AG04450 (cell line): ENCODE measurements at regions not wholly inside any gene's neighbourhood (a gene's known extent, or its start where the extent isn't known, plus 50 kb on each side); places are given as distances from the start of the nearest gene placed in this dataset.
A peak's percentile ranks its signal among the peaks of the same experiment; 100 is the strongest.
"Not testable (repeated sequence)": the region's sequence is repeated elsewhere in the genome, so short reads cannot be mapped to it uniquely, and the experiment has no call there.

Source experiments
- CTCF ChIA-PET: fragments of 300-600, 350-600 bp; formaldehyde crosslinking; extraction: SDS; loops from one replicate; lab custom pipeline; 2022; ENCODE audit warnings: antibody characterized with exemption, inconsistent platforms; lab: Charles Lee
- POLR2A ChIA-PET: fragments of 350-600 bp; formaldehyde crosslinking; extraction: SDS; loops from one replicate; lab custom pipeline; 2021; ENCODE audit warnings: antibody characterized with exemption, inconsistent platforms; lab: Yijun Ruan, JAX
- DNase-seq: peaks from one replicate; pipeline ENCODE4 v3.0.0-alpha.2; 2011; ENCODE audit warnings: low read depth, low spot score
- H3K27ac ChIP-seq: one replicate; pipeline ENCODE4 v1.5.1; 2012; ENCODE audit warnings: low read depth, low read length, control low read depth
- H3K27me3 ChIP-seq: one replicate; pipeline ENCODE4 v1.6.0; 2012; ENCODE audit warnings: low read length; ENCODE audit not compliant: control insufficient read depth, insufficient read depth
- H3K4me3 ChIP-seq: 2 replicates; pipeline ENCODE4 v1.5.1; 2011; ENCODE audit warnings: mild to moderate bottlenecking, low read depth, low read length, control low read depth
- H3K9me3 ChIP-seq: 2 replicates; pipeline ENCODE4 v1.5.1; 2012; ENCODE audit warnings: low read length; ENCODE audit not compliant: control insufficient read depth, insufficient read depth

DNA sequence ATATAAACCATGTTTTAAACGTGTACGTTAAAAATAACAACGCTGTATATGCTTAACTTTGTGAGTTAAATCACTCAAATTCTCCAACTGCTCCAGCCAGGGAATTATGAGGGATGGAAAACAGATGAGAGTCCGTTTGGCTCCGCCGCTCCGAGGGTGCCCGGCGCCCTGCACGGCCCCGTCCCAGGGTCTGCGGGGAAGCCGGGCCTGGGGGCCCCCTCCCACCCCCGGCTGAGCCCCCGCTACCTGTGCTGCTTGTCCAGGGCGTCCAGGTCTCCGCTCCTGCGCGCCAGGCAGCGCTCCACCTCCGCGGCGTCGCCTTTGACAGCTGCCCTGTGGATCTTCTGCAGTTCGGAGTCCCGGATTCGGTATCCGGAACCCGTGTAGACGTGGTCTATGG lies 415.5 kb downstream of the FOXD4L4 start:
- H3K27ac ChIP-seq, H3K9me3 ChIP-seq, CTCF ChIA-PET, H3K27me3 ChIP-seq, POLR2A ChIA-PET, H3K4me3 ChIP-seq, DNase-seq: not testable (repeated sequence)

- POLR2A ChIA-PET, H3K27ac ChIP-seq, CTCF ChIA-PET, H3K27me3 ChIP-seq, H3K9me3 ChIP-seq, H3K4me3 ChIP-seq: not testable (repeated sequence)
- peak; percentile 0 for DNase-seq
Observed at GRCh38 chr9:66153021-66153725, 416.2 kb downstream of the FOXD4L4 start.

- DNase-seq, H3K4me3 ChIP-seq, H3K27me3 ChIP-seq, POLR2A ChIA-PET, H3K27ac ChIP-seq, CTCF ChIA-PET, H3K9me3 ChIP-seq: not testable (repeated sequence)
Observed at GRCh38 chr9:66153971-66154691, 417.2 kb downstream of the FOXD4L4 start.

GRCh38 chr9:66182316-66182715 lies 445.4 kb downstream of the FOXD4L4 start:
- H3K9me3 ChIP-seq, H3K27ac ChIP-seq, CTCF ChIA-PET, POLR2A ChIA-PET, H3K4me3 ChIP-seq, H3K27me3 ChIP-seq, DNase-seq: not testable (repeated sequence)

DNA sequence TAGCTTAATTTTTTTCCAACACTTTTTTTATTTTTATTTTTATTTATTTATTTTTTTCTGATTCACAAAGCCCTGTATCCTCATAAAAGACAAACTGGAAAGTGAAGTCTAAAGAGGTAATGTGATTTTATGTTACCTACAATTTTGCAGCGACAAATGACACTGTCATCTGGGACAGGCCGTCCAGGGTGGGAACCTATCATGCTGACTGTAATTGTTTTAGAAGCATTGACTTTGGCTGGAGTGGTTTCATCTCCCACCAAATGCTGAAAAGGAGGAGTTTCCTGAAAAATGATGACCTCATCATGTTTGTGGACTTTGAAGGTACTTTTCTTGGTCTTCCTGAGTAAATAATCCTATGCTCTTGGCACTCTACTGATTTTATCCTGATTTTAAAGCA lies 446.7 kb downstream of the FOXD4L4 start:
- CTCF ChIA-PET, H3K9me3 ChIP-seq, H3K4me3 ChIP-seq, H3K27me3 ChIP-seq, DNase-seq, POLR2A ChIA-PET, H3K27ac ChIP-seq: not testable (repeated sequence)

GRCh38 chr9:66197199-66197598 lies 460.3 kb downstream of the FOXD4L4 start:
- H3K9me3 ChIP-seq, DNase-seq, H3K27me3 ChIP-seq, CTCF ChIA-PET, POLR2A ChIA-PET, H3K27ac ChIP-seq, H3K4me3 ChIP-seq: not testable (repeated sequence)

DNA sequence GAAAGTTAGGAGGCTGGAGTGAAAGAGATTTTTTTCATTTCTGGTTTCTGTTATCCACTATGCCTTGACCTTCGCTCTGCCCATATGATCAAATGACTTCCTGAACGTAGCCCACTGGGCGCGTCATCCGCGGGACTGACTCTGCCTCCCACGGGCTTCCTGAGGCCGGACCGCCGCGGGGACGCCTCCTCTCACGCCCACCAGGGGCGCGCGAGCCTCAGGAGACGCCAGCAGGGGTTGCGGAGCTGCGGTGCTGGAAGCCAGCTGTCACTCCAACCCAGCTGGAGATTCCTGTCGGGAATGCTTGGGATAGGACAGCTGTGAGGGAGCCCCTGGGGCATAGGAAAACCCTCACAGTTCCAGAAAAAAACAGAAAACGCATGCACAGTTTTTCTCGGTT lies 461.5 kb downstream of the FOXD4L4 start:
- DNase-seq, POLR2A ChIA-PET, H3K9me3 ChIP-seq, CTCF ChIA-PET, H3K27ac ChIP-seq, H3K4me3 ChIP-seq, H3K27me3 ChIP-seq: not testable (repeated sequence)

GRCh38 chr9:66206617-66207016 lies 469.7 kb downstream of the FOXD4L4 start:
- CTCF ChIA-PET, H3K27me3 ChIP-seq, POLR2A ChIA-PET, H3K9me3 ChIP-seq, DNase-seq, H3K4me3 ChIP-seq, H3K27ac ChIP-seq: not testable (repeated sequence)

DNA sequence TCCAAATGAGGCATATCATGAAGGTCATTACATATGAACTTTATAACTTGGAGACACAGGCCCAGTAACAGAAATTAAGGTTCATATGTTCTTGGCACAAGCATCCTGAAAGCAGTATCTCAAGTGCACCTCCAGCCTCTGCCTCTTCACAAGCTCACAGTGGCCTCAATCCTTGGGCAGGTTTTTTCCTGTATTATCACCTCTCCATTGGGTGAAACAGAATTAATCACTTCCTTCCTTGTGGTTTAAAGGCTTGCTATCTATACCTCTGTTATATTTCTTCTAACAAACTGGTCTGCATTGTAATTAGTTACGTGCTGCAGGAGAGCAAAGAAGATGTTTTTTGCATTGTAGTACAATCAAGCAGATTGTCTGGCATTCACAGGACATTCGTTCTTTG lies 471.0 kb downstream of the FOXD4L4 start:
- CTCF ChIA-PET, DNase-seq, POLR2A ChIA-PET, H3K27me3 ChIP-seq, H3K4me3 ChIP-seq, H3K27ac ChIP-seq, H3K9me3 ChIP-seq: not testable (repeated sequence)

DNA sequence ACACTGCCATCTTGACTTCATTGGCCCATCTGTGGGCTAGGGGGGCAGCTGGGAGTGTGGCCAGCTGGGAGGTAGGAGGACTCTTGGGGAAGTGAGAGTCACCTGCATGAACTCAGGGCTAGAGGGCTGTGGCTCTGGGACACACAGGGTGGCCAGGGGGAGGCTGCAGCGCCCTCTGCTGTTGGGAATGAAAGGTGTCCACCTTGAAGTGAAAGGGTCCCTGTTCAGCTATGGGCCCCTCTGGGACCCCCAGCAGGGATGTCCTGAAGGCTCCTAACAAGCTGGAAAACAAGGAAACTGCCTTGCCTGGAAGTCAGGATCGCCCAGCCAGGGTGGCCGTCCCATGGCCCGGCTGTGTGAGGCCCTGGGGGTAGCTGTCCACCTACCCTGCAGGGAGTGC lies 507.8 kb downstream of the FOXD4L4 start:
- DNase-seq, H3K4me3 ChIP-seq, H3K9me3 ChIP-seq, CTCF ChIA-PET, POLR2A ChIA-PET, H3K27me3 ChIP-seq, H3K27ac ChIP-seq: not testable (repeated sequence)

DNA sequence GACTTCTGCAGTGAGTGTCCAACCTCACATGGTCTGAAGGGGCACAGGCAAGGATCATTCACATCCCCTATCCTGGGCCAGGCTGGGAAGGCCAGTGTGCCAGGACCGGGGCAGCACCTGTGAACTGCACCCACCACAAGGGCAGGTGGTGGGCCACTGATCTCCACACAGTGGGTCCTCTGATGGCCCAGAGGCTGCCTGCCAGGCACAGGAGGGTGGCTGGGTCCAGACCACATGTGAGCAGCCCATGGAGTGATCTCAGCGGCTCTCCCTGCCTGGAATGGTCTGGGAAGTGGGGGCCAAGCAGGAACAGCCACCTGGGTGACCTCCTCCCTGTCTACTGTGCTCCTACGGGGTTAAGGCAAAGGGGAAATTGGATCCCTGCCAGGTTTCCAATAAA lies 508.5 kb downstream of the FOXD4L4 start:
- DNase-seq, H3K27me3 ChIP-seq, CTCF ChIA-PET, H3K9me3 ChIP-seq, H3K4me3 ChIP-seq, H3K27ac ChIP-seq, POLR2A ChIA-PET: not testable (repeated sequence)

DNA sequence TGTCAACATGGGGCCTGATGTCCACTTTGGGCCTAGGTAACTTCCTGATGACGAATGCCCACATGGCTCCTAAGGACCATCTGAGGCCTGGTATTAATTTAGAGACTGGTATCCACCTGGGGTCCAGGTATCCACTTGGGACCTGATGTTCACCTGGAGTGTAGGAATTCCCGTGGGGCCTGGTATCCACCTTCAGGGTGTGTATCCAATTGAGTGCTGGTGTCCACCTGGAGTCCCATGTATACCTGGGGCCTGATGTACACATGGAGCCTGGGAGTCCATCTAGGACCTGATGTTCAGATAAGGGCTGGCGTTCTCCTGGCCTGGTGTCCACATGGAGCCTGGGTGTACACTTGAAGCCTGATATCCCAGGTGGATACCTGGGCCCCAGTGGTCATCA lies 520.6 kb downstream of the FOXD4L4 start:
- H3K27me3 ChIP-seq, H3K4me3 ChIP-seq, CTCF ChIA-PET, H3K27ac ChIP-seq, DNase-seq, POLR2A ChIA-PET, H3K9me3 ChIP-seq: not testable (repeated sequence)
